ENCODE measurements at regions not wholly inside any gene's neighbourhood (a gene's known extent, or its start where the extent isn't known, plus 50 kb on each side); places are given as distances from the start of the nearest gene placed in this dataset.

GRCh38 chr15:62828364-62828763 lies 214.2 kb upstream of the TPM1 start:
- DNase-seq (no peak), ATAC-seq (ENCODE audit: low read depth) (no peak)
- Mint-ChIP-seq H3K27me3 (peaks cover 4% of the 10 kb centered on the region), H3K27ac (no peak overlapping the region), H3K4me1 (no peaks in the 10 kb centered on the region), H3K4me3 (no peak overlapping the region), H3K9me3 (ENCODE audit: insufficient read depth) (no peaks in the 10 kb centered on the region)
- POLR2A ChIA-PET = no interaction called here
- Histone ChIP-seq H4K20me1 (ENCODE audit: control insufficient read depth, insufficient read depth, low read length, poor library complexity, severe bottlenecking) (no peaks in the 10 kb centered on the region), H3K4me1 (ENCODE audit: control insufficient read depth in 2 of 2, insufficient read depth in 2 of 2, low read length in 2 of 2) (no peaks in the 10 kb centered on the region), H3K9me3 (ENCODE audit: control extremely low read depth in 1 of 3, control insufficient read depth in 2 of 3, insufficient read depth in 1 of 3, low read length in 2 of 3) (no peaks in the 10 kb centered on the region), H3K36me3 (replicated peaks in 1 of 2; ENCODE audit: control extremely low read depth in 1 of 2, control insufficient read depth in 1 of 2, extremely low read depth in 1 of 2, insufficient read depth in 2 of 2, low read length in 1 of 2) (no peaks in the 10 kb centered on the region), H3K27me3 (replicated peaks in 1 of 4; ENCODE audit: control extremely low read depth in 1 of 4, control insufficient read depth in 3 of 4, insufficient read depth in 4 of 4, low read length in 3 of 4) (no peaks in the 10 kb centered on the region), H3K27ac (ENCODE audit: low read length in 2 of 2) (no peak overlapping the region), H3K4me3 (ENCODE audit: control extremely low read depth in 1 of 5, extremely low read depth in 1 of 5, insufficient read depth in 1 of 5, low read depth in 2 of 5, low read length in 4 of 5) (no peak overlapping the region), H3K79me2 (ENCODE audit: control insufficient read depth, insufficient read depth, low read length) (no peaks in the 10 kb centered on the region), H3K4me2 (replicated peaks; ENCODE audit: low read depth, low read length, poor library complexity, severe bottlenecking) (no peak overlapping the region), H3K9ac (ENCODE audit: low read length) (no peak overlapping the region), H2AFZ (ENCODE audit: insufficient read depth, low read depth, low read length, poor library complexity, severe bottlenecking) (no peak overlapping the region)
- CTCF ChIA-PET = no interaction called here
- TF ChIP-seq EZH2 (IDR thresholded peaks at IDR 0.05; ENCODE audit: borderline replicate concordance, insufficient read depth, low read depth, low read length, poor library complexity, severe bottlenecking) = no peak
- no peak for TF ChIP-seq CTCF (IDR thresholded peaks at IDR 0.05)
- WGBS (ENCODE audit: insufficient coverage) = no CpG with 5 or more reads among the region's 1 CpG
- intact Hi-C loops (cut with micrococcal nuclease) = no loop called here

DNA sequence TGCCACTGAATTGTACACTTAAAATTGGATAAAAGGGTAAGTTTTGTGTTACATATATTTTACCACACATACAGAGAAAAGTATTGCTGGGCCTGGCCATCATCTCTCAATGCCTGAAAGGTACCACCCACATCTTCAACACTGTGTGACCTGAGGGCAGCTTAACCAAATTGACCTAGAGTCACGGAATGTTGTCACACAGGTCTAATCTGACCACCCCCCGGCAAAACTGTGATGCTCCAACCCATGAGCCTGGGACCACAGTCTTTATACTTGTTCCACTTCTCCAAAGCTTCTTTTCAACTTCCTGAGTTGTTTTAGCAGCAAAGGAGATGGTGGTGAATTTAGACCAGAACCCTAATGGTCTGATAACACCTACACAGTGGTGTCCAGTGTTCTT lies 210.3 kb upstream of the TPM1 start:
- Histone ChIP-seq H3K9ac (ENCODE audit: low read length) (no peak overlapping the region), H4K20me1 (ENCODE audit: control insufficient read depth, insufficient read depth, low read length, poor library complexity, severe bottlenecking) (no peaks in the 10 kb centered on the region), H2AFZ (ENCODE audit: insufficient read depth, low read depth, low read length, poor library complexity, severe bottlenecking) (no peak overlapping the region), H3K4me3 (ENCODE audit: control extremely low read depth in 1 of 5, extremely low read depth in 1 of 5, insufficient read depth in 1 of 5, low read depth in 2 of 5, low read length in 4 of 5) (no peak overlapping the region), H3K36me3 (replicated peaks in 1 of 2; ENCODE audit: control extremely low read depth in 1 of 2, control insufficient read depth in 1 of 2, extremely low read depth in 1 of 2, insufficient read depth in 2 of 2, low read length in 1 of 2) (no peaks in the 10 kb centered on the region), H3K4me1 (ENCODE audit: control insufficient read depth in 2 of 2, insufficient read depth in 2 of 2, low read length in 2 of 2) (no peaks in the 10 kb centered on the region), H3K79me2 (ENCODE audit: control insufficient read depth, insufficient read depth, low read length) (no peaks in the 10 kb centered on the region), H3K4me2 (replicated peaks; ENCODE audit: low read depth, low read length, poor library complexity, severe bottlenecking) (no peak overlapping the region), H3K27me3 (replicated peaks in 1 of 4; ENCODE audit: control extremely low read depth in 1 of 4, control insufficient read depth in 3 of 4, insufficient read depth in 4 of 4, low read length in 3 of 4) (no peaks in the 10 kb centered on the region), H3K27ac (ENCODE audit: low read length in 2 of 2) (no peak overlapping the region), H3K9me3 (ENCODE audit: control extremely low read depth in 1 of 3, control insufficient read depth in 2 of 3, insufficient read depth in 1 of 3, low read length in 2 of 3) (no peaks in the 10 kb centered on the region)
- no peaks in the 10 kb centered on the region for H3K4me1 Mint-ChIP-seq
- 93% methylated on average over 2 of the region's 2 CpGs for WGBS (ENCODE audit: insufficient coverage)
- POLR2A ChIA-PET = no interaction called here
- H3K4me3 Mint-ChIP-seq = no peak overlapping the region
- DNase-seq (no peak), ATAC-seq (ENCODE audit: low read depth) (no peak)
- H3K9me3 Mint-ChIP-seq (ENCODE audit: insufficient read depth) = no peaks in the 10 kb centered on the region
- no peak overlapping the region for H3K27ac Mint-ChIP-seq
- CTCF ChIA-PET = no interaction called here
- H3K27me3 Mint-ChIP-seq = no peaks in the 10 kb centered on the region
- intact Hi-C loops (cut with micrococcal nuclease) = no loop called here
- TF ChIP-seq CTCF (IDR thresholded peaks at IDR 0.05) (no peak), EZH2 (IDR thresholded peaks at IDR 0.05; ENCODE audit: borderline replicate concordance, insufficient read depth, low read depth, low read length, poor library complexity, severe bottlenecking) (no peak)

All from B cell (primary cell).